ENCODE measurements at regions not wholly inside any gene's neighbourhood (a gene's known extent, or its start where the extent isn't known, plus 50 kb on each side); places are given as distances from the start of the nearest gene placed in this dataset.
"Not testable (repeated sequence)": the region's sequence is repeated elsewhere in the genome, so short reads cannot be mapped to it uniquely, and the experiment has no call there.

- 84% methylated on average over 13 of the region's 13 CpGs for WGBS, 2 donors
- no peak for DNase-seq
- no peak for TF ChIP-seq CTCF (IDR thresholded peaks at IDR 0.05)
- TF ChIP-seq POLR2A (IDR thresholded peaks at IDR 0.05) = no peak
- ATAC-seq = no peak
- H3K27me3 ChIP-seq = no peaks in the 10 kb centered on the region
- H3K36me3 ChIP-seq (replicated peaks in 1 of 2; ENCODE audit: insufficient read depth in 1 of 2, low read depth in 2 of 2) = no peaks in the 10 kb centered on the region
- H3K27ac ChIP-seq = no peak overlapping the region
- intact Hi-C loops (cut with DNase I) = no loop called here
- H3K4me1 ChIP-seq = no peaks in the 10 kb centered on the region
- H3K4me3 ChIP-seq = no peak overlapping the region
- H3K9me3 ChIP-seq = peaks cover 0 to 13% (median 0%) of the 10 kb centered on the region in 3 donors
Observed at GRCh38 chrX:1134976-1135375, 77.5 kb downstream of the CRLF2 start.

GRCh38 chrX:1134156-1134555 lies 78.3 kb downstream of the CRLF2 start:
- Histone ChIP-seq H3K36me3 (replicated peaks in 1 of 2; ENCODE audit: insufficient read depth in 1 of 2, low read depth in 2 of 2) (no peaks in the 10 kb centered on the region), H3K9me3 (peaks cover 0 to 13% (median 0%) of the 10 kb centered on the region in 3 donors), H3K4me1 (no peaks in the 10 kb centered on the region), H3K27ac (no peak overlapping the region), H3K27me3 (no peaks in the 10 kb centered on the region), H3K4me3 (no peak overlapping the region)
- DNase-seq (no peak), ATAC-seq (no peak)
- intact Hi-C loops (cut with DNase I) = no loop called here
- no peak for TF ChIP-seq POLR2A (IDR thresholded peaks at IDR 0.05)
- TF ChIP-seq CTCF (IDR thresholded peaks at IDR 0.05) = no peak
- 71 to 75% methylated on average over 12 of the region's 12 CpGs for WGBS, 2 donors

GRCh38 chrX:1126738-1127137 lies 85.7 kb downstream of the CRLF2 start:
- no peak overlapping the region for H3K27ac ChIP-seq
- no peaks in the 10 kb centered on the region for H3K9me3 ChIP-seq
- intact Hi-C loops (cut with DNase I) = no loop called here
- H3K27me3 ChIP-seq = no peaks in the 10 kb centered on the region
- ATAC-seq = no peak
- no peaks in the 10 kb centered on the region for H3K4me1 ChIP-seq
- no peak for DNase-seq
- 14 to 26% methylated on average over 3 of the region's 3 CpGs for WGBS, 2 donors
- no peak for TF ChIP-seq POLR2A (IDR thresholded peaks at IDR 0.05)
- TF ChIP-seq CTCF (IDR thresholded peaks at IDR 0.05) = no peak
- no peaks in the 10 kb centered on the region for H3K36me3 ChIP-seq (replicated peaks in 1 of 2; ENCODE audit: insufficient read depth in 1 of 2, low read depth in 2 of 2)
- H3K4me3 ChIP-seq = no peak overlapping the region

- Histone ChIP-seq H3K4me3 (no peak overlapping the region), H3K27me3 (no peaks in the 10 kb centered on the region), H3K27ac (no peak overlapping the region), H3K36me3 (replicated peaks in 1 of 2; ENCODE audit: insufficient read depth in 1 of 2, low read depth in 2 of 2) (no peaks in the 10 kb centered on the region), H3K9me3 (no peaks in the 10 kb centered on the region), H3K4me1 (no peaks in the 10 kb centered on the region)
- intact Hi-C loops (cut with DNase I) = no loop called here
- DNase-seq = no peak
- WGBS, 2 donors = 38 to 51% methylated on average over 11 of the region's 11 CpGs
- no peak for ATAC-seq
- TF ChIP-seq CTCF (IDR thresholded peaks at IDR 0.05) (no peak), POLR2A (IDR thresholded peaks at IDR 0.05) (no peak)
Observed at GRCh38 chrX:1124531-1124930, 87.9 kb downstream of the CRLF2 start.

- ATAC-seq; H3K36me3 ChIP-seq (replicated peaks in 1 of 2; ENCODE audit: insufficient read depth in 1 of 2, low read depth in 2 of 2); DNase-seq; H3K4me1 ChIP-seq; H3K27me3 ChIP-seq; H3K9me3 ChIP-seq; intact Hi-C loops (cut with DNase I); H3K4me3 ChIP-seq; H3K27ac ChIP-seq: not testable (repeated sequence)
- whole genome bisulfite sequencing, 2 donors = 86 to 90% methylated on average over 12 of the region's 12 CpGs
Observed at GRCh38 chrX:1122851-1123250, 89.6 kb downstream of the CRLF2 start.
